GM12873 (cell line): ENCODE measurements at regions not wholly inside any gene's neighbourhood (a gene's known extent, or its start where the extent isn't known, plus 50 kb on each side); places are given as distances from the start of the nearest gene placed in this dataset.

Source experiments
- CTCF ChIP-seq: IDR thresholded peaks from 2 replicates; pipeline ENCODE4 v1.5.1; 2012; ENCODE audit warnings: low read depth, mild to moderate bottlenecking, moderate library complexity, low read length, control low read depth; ENCODE audit not compliant: insufficient read depth; ENCODE audit errors: missing control alignments

DNA sequence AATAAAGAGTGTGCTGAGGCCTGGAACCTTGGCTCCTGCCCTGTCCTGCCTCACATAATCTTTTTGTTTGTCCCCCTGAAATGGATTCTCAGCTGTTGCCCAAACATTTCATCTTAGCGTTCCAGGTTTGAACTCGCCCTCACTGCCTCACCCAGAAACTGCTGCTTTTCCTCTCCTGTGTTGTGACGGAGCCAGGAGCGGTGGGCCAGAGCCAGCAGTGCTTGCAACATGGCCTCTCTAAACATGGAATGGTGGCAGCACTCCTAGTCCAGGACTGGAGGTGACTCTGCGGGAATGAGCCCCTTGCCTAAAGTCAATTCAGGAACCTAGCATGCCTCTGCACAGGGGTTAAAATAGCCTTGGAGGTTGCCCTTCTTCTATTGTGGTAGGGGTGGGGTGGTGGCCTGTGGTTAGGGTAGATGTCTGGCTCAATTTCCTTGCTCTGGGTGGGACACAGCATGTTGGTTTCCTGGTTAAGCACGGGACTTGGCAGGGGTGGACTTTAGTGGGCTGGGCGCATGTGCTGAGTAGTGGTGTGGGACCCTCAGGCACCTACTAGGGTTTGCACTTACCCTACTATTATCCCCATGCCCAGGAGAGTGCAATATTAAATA, 101.6 kb downstream of the SLC25A46 start:
- no peak for TF ChIP-seq CTCF

- TF ChIP-seq CTCF: no peak
Measured at GRCh38 chr5:110841137-110841536, 102.3 kb downstream of the SLC25A46 start.

GRCh38 chr5:110842948-110843347, 104.1 kb downstream of the SLC25A46 start:
- TF ChIP-seq CTCF: no peak

DNA sequence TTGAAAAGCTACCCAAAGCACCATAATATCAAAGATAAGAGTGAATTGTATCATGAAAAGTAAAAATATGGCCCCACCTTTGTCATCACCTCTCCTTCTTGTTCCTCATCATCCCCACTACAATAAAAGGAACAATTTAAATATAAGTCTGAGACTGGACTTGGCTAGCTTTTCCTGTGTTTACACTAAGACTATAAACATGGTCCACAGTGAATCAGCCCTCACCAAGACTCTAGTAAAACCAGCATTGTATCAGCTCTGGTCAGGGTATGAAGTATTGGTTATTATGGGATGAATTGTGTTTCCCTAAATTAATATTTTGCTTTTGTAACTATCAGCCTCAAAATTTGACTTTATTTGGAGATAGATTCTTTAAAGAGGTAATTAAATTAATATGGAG, 105.4 kb downstream of the SLC25A46 start:
- no peak for TF ChIP-seq CTCF

GRCh38 chr5:110846398-110847001, 107.7 kb downstream of the SLC25A46 start:
- no peak for TF ChIP-seq CTCF

GRCh38 chr5:110851357-110851756, 112.5 kb downstream of the SLC25A46 start:
- no peak for TF ChIP-seq CTCF

GRCh38 chr5:110852053-110852452, 113.2 kb downstream of the SLC25A46 start:
- no peak for TF ChIP-seq CTCF
